ENCODE measurements at regions not wholly inside any gene's neighbourhood (a gene's known extent, or its start where the extent isn't known, plus 50 kb on each side); places are given as distances from the start of the nearest gene placed in this dataset.

GRCh38 chr4:171517883-171518282 lies 295.3 kb upstream of the GALNTL6 start:
- TF ChIP-seq CTCF (IDR thresholded peaks at IDR 0.05) (no peak), POLR2AphosphoS5 (IDR thresholded peaks at IDR 0.05; ENCODE audit: insufficient read depth in 1 of 2, low read depth in 1 of 2) (no peak)
